ENCODE measurements at regions not wholly inside any gene's neighbourhood (a gene's known extent, or its start where the extent isn't known, plus 50 kb on each side); places are given as distances from the start of the nearest gene placed in this dataset.

- no peak for DNase-seq
These were observed 223.6 kb upstream of the ASIC2 start for GRCh38 chr17:33516645-33517044.

GRCh38 chr17:33517746-33518145 is 224.7 kb upstream of the ASIC2 start:
- DNase-seq = no peak

- no peak for DNase-seq
These were observed 226.6 kb upstream of the ASIC2 start for GRCh38 chr17:33519692-33520091.

GRCh38 chr17:33520426-33521330 is 227.6 kb upstream of the ASIC2 start:
- DNase-seq = peak in 2 of 4 experiments; percentile 4 to 11

GRCh38 chr17:33521784-33522183 is 228.7 kb upstream of the ASIC2 start:
- DNase-seq = no peak

- no peak for DNase-seq
These were observed 229.5 kb upstream of the ASIC2 start for GRCh38 chr17:33522623-33523022.

- no peak for DNase-seq
These were observed 230.5 kb upstream of the ASIC2 start for GRCh38 chr17:33523577-33523981.

GRCh38 chr17:33525186-33525585 is 232.1 kb upstream of the ASIC2 start:
- no peak for DNase-seq

GRCh38 chr17:33526717-33527116 is 233.6 kb upstream of the ASIC2 start:
- DNase-seq = no peak

GRCh38 chr17:33527290-33527689 is 234.2 kb upstream of the ASIC2 start:
- no peak for DNase-seq

- no peak for DNase-seq
These were observed 235.8 kb upstream of the ASIC2 start for GRCh38 chr17:33528846-33529245.

GRCh38 chr17:33529816-33530215 is 236.7 kb upstream of the ASIC2 start:
- no peak for DNase-seq

GRCh38 chr17:33531311-33531710 is 238.2 kb upstream of the ASIC2 start:
- no peak for DNase-seq

GRCh38 chr17:33534087-33534486 is 241.0 kb upstream of the ASIC2 start:
- DNase-seq = no peak

GRCh38 chr17:33545124-33545523 is 252.0 kb upstream of the ASIC2 start:
- no peak for DNase-seq

- DNase-seq = no peak
These were observed 257.2 kb upstream of the ASIC2 start for GRCh38 chr17:33550261-33550660.

- no peak for DNase-seq
These were observed 258.0 kb upstream of the ASIC2 start for GRCh38 chr17:33551075-33551474.

GRCh38 chr17:33551911-33552310 is 258.8 kb upstream of the ASIC2 start:
- no peak for DNase-seq

GRCh38 chr17:33560165-33560564 is 267.1 kb upstream of the ASIC2 start:
- DNase-seq = no peak

- DNase-seq = no peak
These were observed 267.8 kb upstream of the ASIC2 start for GRCh38 chr17:33560871-33561270.

- no peak for DNase-seq
These were observed 268.7 kb upstream of the ASIC2 start for GRCh38 chr17:33561569-33562334.

- no peak for DNase-seq
These were observed 269.7 kb upstream of the ASIC2 start for GRCh38 chr17:33562792-33563191.

GRCh38 chr17:33564146-33564545 is 271.1 kb upstream of the ASIC2 start:
- no peak for DNase-seq

- DNase-seq = no peak
These were observed 274.1 kb upstream of the ASIC2 start for GRCh38 chr17:33567223-33567622.
